Transverse colon (tissue), 4 donors: ENCODE measurements at regions not wholly inside any gene's neighbourhood (a gene's known extent, or its start where the extent isn't known, plus 50 kb on each side); places are given as distances from the start of the nearest gene placed in this dataset.

Experiments
- DNase-seq: peaks from one replicate; pipeline ENCODE4 v3.0.0-alpha.2; 2019
- H3K27ac ChIP-seq, 4 donors: fragments of 200-600 bp; sonication (generic); 2 replicates each; pipeline ENCODE4 v1.5.1; 2016 to 2018; ENCODE audit warnings: inconsistent platforms in 4 of 4
- H3K27me3 ChIP-seq: fragments of 200-600 bp; sonication (generic); 2 replicates; pipeline ENCODE4 v1.5.1; 2017; ENCODE audit warnings: inconsistent platforms
- H3K36me3 ChIP-seq, 4 donors: fragments of 200-600 bp; sonication (generic); 2 replicates each; pipeline ENCODE4 v1.5.1; 2017 to 2019; ENCODE audit warnings: inconsistent platforms in 4 of 4
- H3K4me1 ChIP-seq, 4 donors: fragments of 200-600 bp; sonication (generic); 2 replicates each; pipeline ENCODE4 v1.5.1; 2017 to 2020; ENCODE audit warnings: inconsistent platforms in 4 of 4
- H3K4me3 ChIP-seq, 4 donors: fragments of 200-600 bp; sonication (generic); 1 replicate in 1 of 4; 2 replicates in 3 of 4; pipeline versions ENCODE4 v1.5.1 to v1.6.1; 2017 to 2019; ENCODE audit warnings: inconsistent platforms in 4 of 4
- H3K9me3 ChIP-seq, 2 donors: fragments of 200-600 bp; sonication (generic); 2 replicates each; pipeline ENCODE4 v1.5.1; 2017 to 2019; ENCODE audit warnings: inconsistent platforms in 2 of 2
- CTCF ChIP-seq, 5 experiments: fragments of 200-600 bp in 3 of 5; fragments of 450-650 bp in 2 of 5; sonication (generic) in 3 of 5; IDR thresholded peaks; 1 replicate in 2 of 5; 2 replicates in 3 of 5; pipeline ENCODE4 v1.5.1; 2016 to 2017; ENCODE audit warnings: antibody characterized with exemption in 5 of 5, inconsistent platforms in 3 of 5, mild to moderate bottlenecking in 2 of 5, moderate library complexity in 1 of 5
- EP300 ChIP-seq: sonication (generic); formaldehyde crosslinking; IDR thresholded peaks from one replicate; pipeline ENCODE4 v1.6.1; 2017; ENCODE audit warnings: antibody characterized with exemption, low read depth
- POLR2A ChIP-seq: fragments of 450-650 bp; IDR thresholded peaks from one replicate; pipeline ENCODE4 v1.6.1; 2016; ENCODE audit warnings: antibody characterized with exemption, mild to moderate bottlenecking, moderate library complexity
- POLR2AphosphoS5 ChIP-seq, 3 donors: sonication (generic); formaldehyde crosslinking; IDR thresholded peaks; one replicate each; pipeline ENCODE4 v1.6.1; 2016; ENCODE audit warnings: antibody characterized with exemption in 3 of 3
- WGBS, 2 donors: methylation state at CpG; one replicate each; pipeline ENCODE4 v1.1.5; 2018; ENCODE audit warnings: low coverage in 1 of 2; 5-methylcytosine and 5-hydroxymethylcytosine counted together
- in situ Hi-C, 4 donors: fragments of 200-750 bp; cut with MboI; loops; one replicate each; pipeline versions ENCODE4 v1.15.0 to v1.15.1; 2017; ENCODE audit warnings: low sequenced_read_pairs in 3 of 4, low pct_ligation_motif_present in 1 of 4, low pct_unique_long_range_greater_than_20kb in 1 of 4
- intact Hi-C: fragments of 100-400 bp; cut with DNase I; formaldehyde crosslinking; loops from one replicate; pipeline ENCODE4 v1.15.1; 2023; ENCODE audit warnings: low total_unique reads

GRCh38 chr1:187680823-187681222, 852.1 kb downstream of the PLA2G4A start:
- 69 to 100% methylated on average over 1 of the region's 1 CpG for WGBS, 2 donors
- no peak for DNase-seq
- intact Hi-C loops, result no loop called here

GRCh38 chr1:187682112-187682511, 853.4 kb downstream of the PLA2G4A start:
- H3K27me3 ChIP-seq, result no peaks in the 10 kb centered on the region
- H3K27ac ChIP-seq, result no peak overlapping the region
- TF ChIP-seq EP300 (no peak), POLR2AphosphoS5 (IDR thresholded peaks at IDR 0.05) (no peak), POLR2A (no peak), CTCF (IDR thresholded peaks at IDR 0.05) (no peak)
- intact Hi-C loops, result no loop called here
- H3K4me3 ChIP-seq, result no peak overlapping the region
- no peak for DNase-seq
- no peaks in the 10 kb centered on the region for H3K36me3 ChIP-seq
- in situ Hi-C loops, result no loop called here
- H3K4me1 ChIP-seq, result no peaks in the 10 kb centered on the region
- WGBS, 2 donors, result 39 to 49% methylated on average over 2 of the region's 2 CpGs
- no peaks in the 10 kb centered on the region for H3K9me3 ChIP-seq

More at GRCh38 chr1:187680823-187681222, 852.1 kb downstream of the PLA2G4A start:
- Histone ChIP-seq H3K36me3 (no peaks in the 10 kb centered on the region), H3K27me3 (no peaks in the 10 kb centered on the region), H3K4me3 (no peak overlapping the region), H3K27ac (no peak overlapping the region), H3K9me3 (no peaks in the 10 kb centered on the region), H3K4me1 (no peaks in the 10 kb centered on the region)
- in situ Hi-C loops, result no loop called here
- no peak for TF ChIP-seq CTCF (IDR thresholded peaks at IDR 0.05)
- no peak for TF ChIP-seq EP300
- no peak for TF ChIP-seq POLR2A
- no peak for TF ChIP-seq POLR2AphosphoS5 (IDR thresholded peaks at IDR 0.05)

- no peak for DNase-seq
- Histone ChIP-seq H3K27me3 (no peaks in the 10 kb centered on the region), H3K4me1 (no peaks in the 10 kb centered on the region), H3K36me3 (no peaks in the 10 kb centered on the region), H3K27ac (no peak overlapping the region), H3K9me3 (no peaks in the 10 kb centered on the region), H3K4me3 (no peak overlapping the region)
- in situ Hi-C loops (no loop called here), intact Hi-C loops (no loop called here)
- TF ChIP-seq POLR2A (no peak), EP300 (no peak), CTCF (IDR thresholded peaks at IDR 0.05) (no peak), POLR2AphosphoS5 (IDR thresholded peaks at IDR 0.05) (no peak)
These were observed 856.6 kb downstream of the PLA2G4A start for GRCh38 chr1:187685333-187685732.

GRCh38 chr1:187689129-187689528, 860.4 kb downstream of the PLA2G4A start:
- no peak for DNase-seq
- no peaks in the 10 kb centered on the region for H3K36me3 ChIP-seq
- H3K4me1 ChIP-seq, result no peaks in the 10 kb centered on the region
- H3K4me3 ChIP-seq, result no peak overlapping the region
- H3K27ac ChIP-seq, result no peak overlapping the region
- no peaks in the 10 kb centered on the region for H3K27me3 ChIP-seq
- TF ChIP-seq EP300 (no peak), POLR2AphosphoS5 (IDR thresholded peaks at IDR 0.05) (no peak), POLR2A (no peak), CTCF (IDR thresholded peaks at IDR 0.05) (no peak)
- in situ Hi-C loops (no loop called here), intact Hi-C loops (no loop called here)
- no peaks in the 10 kb centered on the region for H3K9me3 ChIP-seq
